ENCODE measurements at regions not wholly inside any gene's neighbourhood (a gene's known extent, or its start where the extent isn't known, plus 50 kb on each side); places are given as distances from the start of the nearest gene placed in this dataset.

DNA sequence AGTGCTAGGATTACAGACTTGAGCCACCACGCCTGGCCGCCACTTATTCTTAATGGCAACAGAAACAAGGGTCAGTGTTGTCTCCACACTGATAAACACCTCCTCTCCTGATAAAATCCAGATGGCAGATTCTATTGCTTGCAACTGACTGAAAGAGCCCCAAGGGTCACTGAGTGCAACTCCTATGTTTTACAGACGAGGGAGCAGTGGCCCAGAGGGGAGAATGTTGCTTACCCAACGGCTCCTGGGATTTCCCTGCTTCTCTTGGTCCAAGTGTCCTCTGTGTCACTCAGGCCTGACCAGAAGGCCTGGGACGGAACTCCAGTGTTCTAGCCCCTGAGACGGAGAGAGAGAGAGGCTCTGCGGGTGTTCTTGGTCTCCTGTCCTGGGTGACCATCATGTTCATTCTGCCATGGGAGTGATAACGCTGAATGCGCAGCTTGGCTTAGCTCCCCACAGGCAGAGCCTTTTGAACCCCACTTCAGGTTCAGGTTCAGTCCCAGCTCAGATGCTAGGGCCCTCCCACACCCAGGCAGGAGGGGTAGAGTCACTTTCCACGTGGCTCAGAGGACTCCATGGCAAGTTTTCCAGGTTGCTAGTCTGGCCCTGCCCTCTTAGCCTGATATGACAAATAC is 77.3 kb upstream of the NLRP1 start:
- DNase-seq (ENCODE audit: low read depth), result no peak
- H3K4me3 ChIP-seq (ENCODE audit: control insufficient read depth, low read depth, low read length), result no peak overlapping the region
- TF ChIP-seq, protein P1, sequence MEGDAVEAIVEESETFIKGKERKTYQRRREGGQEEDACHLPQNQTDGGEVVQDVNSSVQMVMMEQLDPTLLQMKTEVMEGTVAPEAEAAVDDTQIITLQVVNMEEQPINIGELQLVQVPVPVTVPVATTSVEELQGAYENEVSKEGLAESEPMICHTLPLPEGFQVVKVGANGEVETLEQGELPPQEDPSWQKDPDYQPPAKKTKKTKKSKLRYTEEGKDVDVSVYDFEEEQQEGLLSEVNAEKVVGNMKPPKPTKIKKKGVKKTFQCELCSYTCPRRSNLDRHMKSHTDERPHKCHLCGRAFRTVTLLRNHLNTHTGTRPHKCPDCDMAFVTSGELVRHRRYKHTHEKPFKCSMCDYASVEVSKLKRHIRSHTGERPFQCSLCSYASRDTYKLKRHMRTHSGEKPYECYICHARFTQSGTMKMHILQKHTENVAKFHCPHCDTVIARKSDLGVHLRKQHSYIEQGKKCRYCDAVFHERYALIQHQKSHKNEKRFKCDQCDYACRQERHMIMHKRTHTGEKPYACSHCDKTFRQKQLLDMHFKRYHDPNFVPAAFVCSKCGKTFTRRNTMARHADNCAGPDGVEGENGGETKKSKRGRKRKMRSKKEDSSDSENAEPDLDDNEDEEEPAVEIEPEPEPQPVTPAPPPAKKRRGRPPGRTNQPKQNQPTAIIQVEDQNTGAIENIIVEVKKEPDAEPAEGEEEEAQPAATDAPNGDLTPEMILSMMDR (IDR thresholded peaks at IDR 0.05; ENCODE audit: control insufficient read depth, insufficient read depth, low read depth, low read length, missing control alignments), result no peak

DNA sequence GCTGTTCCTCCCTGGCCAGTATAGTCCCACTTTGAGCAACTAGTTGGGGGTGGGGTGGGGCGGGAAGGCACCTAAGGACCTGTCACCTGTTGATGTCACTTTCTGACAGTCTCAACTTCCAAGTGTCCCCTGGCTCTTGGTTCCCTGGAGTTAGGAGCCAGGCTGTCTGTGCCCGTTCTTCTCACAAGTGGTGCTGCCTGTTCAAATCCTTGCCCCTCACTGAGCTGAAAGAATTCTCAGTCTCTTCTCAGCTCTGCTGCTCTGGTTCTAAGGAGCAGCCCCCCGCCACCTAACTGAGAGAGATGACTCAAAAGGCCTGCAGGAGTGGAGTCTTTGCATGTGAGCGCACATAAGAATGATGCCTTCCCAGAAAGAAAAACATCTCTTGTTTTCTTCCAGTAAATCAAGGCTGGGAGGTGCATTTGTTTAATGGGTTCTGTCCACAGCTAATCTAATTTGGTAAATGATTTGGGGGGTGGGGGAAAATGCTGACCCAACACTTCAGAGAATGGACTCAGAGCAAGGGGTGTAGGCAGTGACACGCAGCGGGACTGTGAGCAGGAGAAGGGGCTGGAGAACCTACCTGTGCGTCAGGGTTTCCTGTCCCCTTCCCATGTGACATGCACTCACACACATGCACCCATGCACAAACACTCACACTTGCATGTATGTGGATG is 78.2 kb upstream of the NLRP1 start:
- DNase-seq (ENCODE audit: low read depth), result no peak
- TF ChIP-seq, protein P1 (IDR thresholded peaks at IDR 0.05; ENCODE audit: control insufficient read depth, insufficient read depth, low read depth, low read length, missing control alignments), result no peak
- no peak overlapping the region for H3K4me3 ChIP-seq (ENCODE audit: control insufficient read depth, low read depth, low read length)

DNA sequence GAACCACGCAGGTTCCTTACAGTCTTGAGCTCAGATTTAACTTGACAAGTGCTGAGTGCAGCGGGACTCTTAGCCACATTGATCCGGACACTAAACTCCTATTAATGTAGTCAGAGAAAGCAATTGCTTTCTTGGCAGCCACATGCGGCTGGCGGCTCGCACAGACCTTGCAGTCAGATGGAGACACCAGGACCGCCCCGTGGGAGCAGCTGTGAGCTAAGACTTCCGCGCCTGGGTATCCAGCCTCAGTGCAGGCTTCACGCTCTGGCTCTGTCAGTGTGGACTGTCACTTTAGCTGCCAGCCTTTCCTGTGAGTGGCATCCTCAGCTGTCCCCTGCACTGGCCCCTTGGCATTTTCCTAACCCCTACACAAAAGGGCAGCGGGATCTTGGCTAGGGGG is 80.9 kb upstream of the NLRP1 start:
- TF ChIP-seq, protein P1 (IDR thresholded peaks at IDR 0.05; ENCODE audit: control insufficient read depth, insufficient read depth, low read depth, low read length, missing control alignments), result no peak
- H3K4me3 ChIP-seq (ENCODE audit: control insufficient read depth, low read depth, low read length), result no peak overlapping the region
- no peak for DNase-seq (ENCODE audit: low read depth)

DNA sequence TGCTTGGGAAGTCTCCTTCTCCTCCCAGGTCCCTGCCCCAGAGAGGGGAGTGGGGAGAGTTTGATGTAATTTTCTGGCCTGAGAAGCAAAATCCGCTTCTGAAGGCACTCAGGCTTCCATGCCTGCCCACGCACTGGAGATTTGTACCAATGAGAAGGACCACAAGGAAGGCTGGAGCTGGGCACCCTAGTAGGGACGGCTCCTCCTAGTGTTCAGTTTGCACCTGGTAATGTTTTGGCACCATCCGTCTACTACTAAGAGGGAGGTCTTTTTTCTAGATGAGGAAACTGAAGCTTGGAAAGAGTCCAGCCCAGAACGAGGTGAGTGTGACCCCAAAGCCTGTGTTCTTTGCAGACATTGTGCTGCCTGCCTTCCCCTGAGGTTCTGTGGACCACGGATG is 83.6 kb upstream of the NLRP1 start:
- no peak overlapping the region for H3K4me3 ChIP-seq (ENCODE audit: control insufficient read depth, low read depth, low read length)
- no peak for DNase-seq (ENCODE audit: low read depth)
- TF ChIP-seq, protein P1 (IDR thresholded peaks at IDR 0.05; ENCODE audit: control insufficient read depth, insufficient read depth, low read depth, low read length, missing control alignments), result peak; percentile 5

DNA sequence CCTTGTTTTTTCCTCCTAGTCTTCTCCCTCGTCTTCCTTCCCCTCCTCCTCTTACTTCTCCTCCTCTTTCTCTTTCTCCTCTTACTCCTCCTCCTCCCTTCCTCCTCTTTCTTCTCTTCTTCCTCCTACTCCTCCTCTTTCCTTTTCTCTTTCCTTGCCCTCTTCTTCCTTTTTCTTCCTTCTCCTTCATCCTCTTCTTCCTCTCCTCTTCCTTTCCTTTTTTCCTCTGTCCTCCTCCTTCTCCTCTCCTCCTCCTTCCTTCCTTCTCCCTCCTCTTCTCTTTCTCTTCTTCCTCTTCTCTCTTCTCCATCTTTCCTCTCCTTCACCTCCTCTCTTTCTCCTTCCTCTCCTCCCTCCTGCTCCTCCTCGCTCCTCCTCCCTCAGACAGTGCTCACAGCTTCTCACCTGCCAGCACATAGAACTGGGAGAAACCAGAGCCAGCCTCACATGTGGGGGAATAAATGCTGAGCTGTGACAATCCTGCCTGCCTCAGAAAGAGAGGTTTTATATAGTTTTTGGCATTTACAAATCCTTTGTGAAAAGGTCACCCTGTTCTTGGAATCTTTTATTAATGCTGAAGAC is 84.3 kb upstream of the NLRP1 start:
- DNase-seq (ENCODE audit: low read depth), result no peak
- TF ChIP-seq, protein P1 (IDR thresholded peaks at IDR 0.05; ENCODE audit: control insufficient read depth, insufficient read depth, low read depth, low read length, missing control alignments), result no peak
- H3K4me3 ChIP-seq (ENCODE audit: control insufficient read depth, low read depth, low read length), result no peak overlapping the region

DNA sequence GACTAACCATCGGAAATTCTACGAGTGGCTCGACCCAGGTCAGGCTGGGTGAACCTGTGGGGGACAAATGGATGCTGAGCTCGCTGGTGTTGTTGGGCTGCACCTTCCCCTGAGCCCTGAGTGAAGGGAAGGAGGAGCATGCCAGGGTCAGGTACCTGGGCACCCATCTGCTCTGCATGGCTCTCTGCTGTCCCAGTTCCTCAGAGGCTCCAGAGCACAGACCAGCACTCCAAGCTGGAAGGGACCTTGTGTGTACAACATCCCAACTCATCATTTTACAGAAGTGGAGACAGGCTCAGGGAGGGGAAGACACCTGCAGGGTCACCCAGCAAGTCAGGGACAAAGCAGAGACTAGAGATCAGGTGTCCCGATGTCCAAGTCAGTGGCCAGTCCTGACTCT is 84.9 kb upstream of the NLRP1 start:
- TF ChIP-seq, protein P1 (IDR thresholded peaks at IDR 0.05; ENCODE audit: control insufficient read depth, insufficient read depth, low read depth, low read length, missing control alignments), result no peak
- no peak for DNase-seq (ENCODE audit: low read depth)

More for the DNA sequence above, 84.9 kb upstream of the NLRP1 start:
- H3K4me3 ChIP-seq (ENCODE audit: control insufficient read depth, low read depth, low read length), result no peak overlapping the region
